Fibroblast of pulmonary artery (primary cell): ENCODE measurements at regions not wholly inside any gene's neighbourhood (a gene's known extent, or its start where the extent isn't known, plus 50 kb on each side); places are given as distances from the start of the nearest gene placed in this dataset.

ENCODE experiments used
- DNase-seq: peaks from one replicate; pipeline ENCODE4 v3.0.0-alpha.2; 2010; ENCODE audit warnings: low read depth
- H3K4me3 ChIP-seq: replicated peaks from 2 replicates; pipeline ENCODE4 v1.5.1; 2011; ENCODE audit warnings: low read depth, mild to moderate bottlenecking, control low read depth, low read length, moderate library complexity
- CTCF ChIP-seq: IDR thresholded peaks from 2 replicates; pipeline ENCODE4 v1.5.1; 2011; ENCODE audit warnings: mild to moderate bottlenecking, control low read depth, low read length, inconsistent platforms; ENCODE audit errors: missing control alignments

GRCh38 chr3:79926522-79926921, 158.7 kb upstream of the ROBO1 start:
- TF ChIP-seq CTCF = no peak
- no peak for DNase-seq
- no peak overlapping the region for H3K4me3 ChIP-seq

- DNase-seq = no peak
- no peak overlapping the region for H3K4me3 ChIP-seq
- TF ChIP-seq CTCF = no peak
Observed at GRCh38 chr3:79922633-79923032, 154.8 kb upstream of the ROBO1 start.

GRCh38 chr3:79917561-79917960, 149.8 kb upstream of the ROBO1 start:
- no peak for DNase-seq
- TF ChIP-seq CTCF = no peak
- no peak overlapping the region for H3K4me3 ChIP-seq

GRCh38 chr3:79910337-79910736, 142.5 kb upstream of the ROBO1 start:
- no peak for TF ChIP-seq CTCF
- H3K4me3 ChIP-seq = no peak overlapping the region
- DNase-seq = no peak

GRCh38 chr3:79906106-79906505, 138.3 kb upstream of the ROBO1 start:
- no peak overlapping the region for H3K4me3 ChIP-seq
- DNase-seq = peak; percentile 4
- no peak for TF ChIP-seq CTCF

- no peak for DNase-seq
- no peak for TF ChIP-seq CTCF
- H3K4me3 ChIP-seq = no peak overlapping the region
Observed at GRCh38 chr3:79902151-79902550, 134.4 kb upstream of the ROBO1 start.

- TF ChIP-seq CTCF = no peak
- DNase-seq = no peak
- H3K4me3 ChIP-seq = no peak overlapping the region
Observed at GRCh38 chr3:79898907-79899306, 131.1 kb upstream of the ROBO1 start.
